DND-41 (cell line): ENCODE measurements at regions not wholly inside any gene's neighbourhood (a gene's known extent, or its start where the extent isn't known, plus 50 kb on each side); places are given as distances from the start of the nearest gene placed in this dataset.

Source experiments
- CTCF ChIP-seq: IDR thresholded peaks from 2 replicates; pipeline ENCODE4 v1.5.1; 2012; ENCODE audit warnings: borderline replicate concordance, low read length, moderate library complexity, mild to moderate bottlenecking; ENCODE audit not compliant: poor library complexity, severe bottlenecking; ENCODE audit errors: extremely low read depth
- EZH2 ChIP-seq: IDR thresholded peaks from 3 replicates; pipeline ENCODE4 v1.6.1; 2012; ENCODE audit warnings: borderline replicate concordance, low read depth, mild to moderate bottlenecking, moderate library complexity, low read length, inconsistent platforms; ENCODE audit not compliant: severe bottlenecking

- TF ChIP-seq CTCF (no peak), EZH2 (no peak)
Measured at GRCh38 chr4:123812066-123812390, 415.4 kb downstream of the SPRY1 start.
